ENCODE measurements at regions not wholly inside any gene's neighbourhood (a gene's known extent, or its start where the extent isn't known, plus 50 kb on each side); places are given as distances from the start of the nearest gene placed in this dataset.

GRCh38 chr5:62773460-62773859 is 194.8 kb downstream of the LRRC70 start:
- Histone ChIP-seq H3K79me2 (ENCODE audit: control insufficient read depth, insufficient read depth, low read length) (no peaks in the 10 kb centered on the region), H2AFZ (ENCODE audit: low read depth, low read length) (no peak overlapping the region), H3K9ac (ENCODE audit: insufficient read depth in 1 of 2, low read depth in 2 of 2, low read length in 2 of 2) (no peak overlapping the region), H3K9me1 (ENCODE audit: control insufficient read depth, insufficient read depth, low read length) (no peaks in the 10 kb centered on the region), H3K27ac (ENCODE audit: extremely low read depth, low read depth, low read length) (no peak overlapping the region), H3K36me3 (ENCODE audit: control insufficient read depth, insufficient read depth, low read length) (no peaks in the 10 kb centered on the region), H3K9me3 (replicated peaks; ENCODE audit: control insufficient read depth, insufficient read depth, low read depth, low read length) (no peaks in the 10 kb centered on the region), H3K4me1 (replicated peaks in 1 of 2; ENCODE audit: control insufficient read depth in 2 of 2, insufficient read depth in 2 of 2, low read length in 2 of 2) (peaks cover 0 to 3% of the 10 kb centered on the region in 2 experiments; a peak in 2 of 5 replicates), H4K20me1 (replicated peaks; ENCODE audit: control insufficient read depth, insufficient read depth, low read length) (no peaks in the 10 kb centered on the region), H3K4me2 (ENCODE audit: insufficient read depth, low read length) (no peak overlapping the region), H3K4me3 (no peak overlapping the region), H3K27me3 (ENCODE audit: control insufficient read depth in 2 of 2, insufficient read depth in 2 of 2, low read length in 2 of 2) (no peaks in the 10 kb centered on the region)
- FAIRE-seq, result peak; percentile 15
- ATAC-seq, result no peak; the same call in 2 of the 3 replicates
- POLR2A ChIA-PET, result interaction anchor here (0.6 kb wide), 1 partner anchor 152 kb away, joined by 5 read pairs; no protein-coding TSS in a partner anchor
- BruUV-seq (replicated peaks), result no TSS peak
- CTCF ChIA-PET (ENCODE audit: low intra/inter-chr PET ratio), result no interaction called here
- in situ Hi-C loops (cut with MboI) (loop anchor here (10.0 kb wide), 1 partner anchor 319 kb away; no protein-coding TSS in a partner anchor), intact Hi-C loops (cut with micrococcal nuclease) (loop anchor here (10.0 kb wide), 1 partner anchor 559 kb away; no protein-coding TSS in a partner anchor)
- no peak for DNase-seq (ENCODE audit: extremely low read depth in 1 of 4, low spot score in 3 of 4)
- no peak for TF ChIP-seq CEBPG (CRISPR knock-in tag; IDR thresholded peaks at IDR 0.05)
- peak; percentile 70 to 82 for TF ChIP-seq CEBPG (tag; conservative IDR thresholded peaks at IDR 0.05 in 1 of 2, IDR thresholded peaks at IDR 0.05 in 1 of 2)
- 0 out of 2 replicates have a peak, but pooled peaks have one; percentile 18 for TF ChIP-seq ZSCAN32 (CRISPR knock-in tag; IDR thresholded peaks at IDR 0.05)
- TF ChIP-seq ZNF561 (CRISPR knock-in tag; conservative IDR thresholded peaks at IDR 0.05), result no peak
- TF ChIP-seq NR3C1 (CRISPR knock-in tag; IDR thresholded peaks at IDR 0.05), result no peak
- peak; percentile 71 for TF ChIP-seq SOX6 (IDR thresholded peaks at IDR 0.05)
- peak; percentile 77 for TF ChIP-seq ATF3 (IDR thresholded peaks at IDR 0.05)
- no peak for TF ChIP-seq ATF3 (CRISPR knock-in tag; conservative IDR thresholded peaks at IDR 0.05)
- no peak for TF ChIP-seq ARID4B (CRISPR knock-in tag; IDR thresholded peaks at IDR 0.05)
- TF ChIP-seq ATF4 (CRISPR knock-in tag; IDR thresholded peaks at IDR 0.05), result peak; percentile 81
- 1% methylated on average over 3 of the region's 3 CpGs for whole genome bisulfite sequencing (ENCODE audit: insufficient coverage, low coverage, missing lambda C conversion rate)

Data from K562 (cell line).